WTC11 (cell line): ENCODE measurements at regions not wholly inside any gene's neighbourhood (a gene's known extent, or its start where the extent isn't known, plus 50 kb on each side); places are given as distances from the start of the nearest gene placed in this dataset.

ENCODE experiments used
- ATAC-seq: fragments of 200-7000 bp; cut with Tn5 transposase; 2 replicates; pipeline ENCODE4 v1.10.0; 2021; ENCODE audit warnings: mild to moderate bottlenecking, moderate library complexity
- CTCF ChIA-PET: fragments of 300-600 bp; sonication (Branson Sonifier 250); formaldehyde crosslinking; loops from one replicate; lab custom pipeline; 2021; ENCODE audit warnings: antibody characterized with exemption; lab: Charles Lee
- POLR2A ChIA-PET: fragments of 350-600 bp; sonication (Branson Sonifier 250); formaldehyde crosslinking; loops from one replicate; lab custom pipeline; 2021; ENCODE audit warnings: antibody characterized with exemption; lab: Charles Lee
- DNase-seq: peaks from one replicate; pipeline ENCODE4 v3.0.0; 2021; ENCODE audit warnings: low spot score
- H3K27ac Mint-ChIP-seq: 2 replicates; pipeline ENCODE4 v1.8.0; 2021; ENCODE audit warnings: mixed read lengths
- H3K27me3 Mint-ChIP-seq: 2 replicates; pipeline ENCODE4 v1.8.0; 2021; ENCODE audit warnings: low read depth, mild to moderate bottlenecking, moderate library complexity, mixed read lengths
- H3K36me3 Mint-ChIP-seq: 2 replicates; pipeline ENCODE4 v1.8.0; 2021; ENCODE audit warnings: mixed read lengths
- H3K4me1 Mint-ChIP-seq: 2 replicates; pipeline ENCODE4 v1.8.0; 2022; ENCODE audit warnings: mixed read lengths
- H3K4me3 Mint-ChIP-seq: 2 replicates; pipeline ENCODE4 v1.8.0; 2021; ENCODE audit warnings: mild to moderate bottlenecking, moderate library complexity, mixed read lengths
- H3K9me3 Mint-ChIP-seq: 2 replicates; pipeline ENCODE4 v1.8.0; 2021; ENCODE audit warnings: mixed read lengths
- CBFB ChIP-seq: sonication (generic); formaldehyde crosslinking; IDR thresholded peaks from 2 replicates; pipeline ENCODE4 v1.8.1; 2022; ENCODE audit warnings: mild to moderate bottlenecking, low read depth, missing genetic modification reagents
- CDX4 ChIP-seq: fragments of 250-450 bp; sonication (Bioruptor Pico); IDR thresholded peaks from 2 replicates; pipeline ENCODE4 v1.9.0; 2021; ENCODE audit warnings: moderate library complexity, mild to moderate bottlenecking, inconsistent platforms, borderline replicate concordance
- CREB1 ChIP-seq: sonication (generic); formaldehyde crosslinking; IDR thresholded peaks from 2 replicates; pipeline ENCODE4 v1.8.0; 2023; ENCODE audit warnings: mild to moderate bottlenecking, missing genetic modification reagents
- EMX1 ChIP-seq: fragments of 250-450 bp; sonication (Bioruptor Pico); IDR thresholded peaks from 2 replicates; pipeline ENCODE4 v1.8.0; 2021; ENCODE audit warnings: mild to moderate bottlenecking
- ESRRA ChIP-seq: sonication (generic); formaldehyde crosslinking; IDR thresholded peaks from 2 replicates; pipeline ENCODE4 v1.8.1; 2022; ENCODE audit warnings: mild to moderate bottlenecking, missing genetic modification reagents, borderline replicate concordance
- ETV6 ChIP-seq: sonication (generic); formaldehyde crosslinking; IDR thresholded peaks from 2 replicates; pipeline ENCODE4 v1.8.1; 2022; ENCODE audit warnings: mild to moderate bottlenecking, missing genetic modification reagents
- FOXJ3 ChIP-seq: sonication (generic); formaldehyde crosslinking; IDR thresholded peaks from 2 replicates; pipeline ENCODE4 v1.9.0; 2021; ENCODE audit warnings: missing genetic modification reagents, mild to moderate bottlenecking, borderline replicate concordance
- HMGXB4 ChIP-seq: sonication (generic); formaldehyde crosslinking; IDR thresholded peaks from 2 replicates; pipeline ENCODE4 v1.8.1; 2023; ENCODE audit warnings: mild to moderate bottlenecking, moderate library complexity, missing genetic modification reagents
- KAT7 ChIP-seq: sonication (generic); formaldehyde crosslinking; IDR thresholded peaks from 2 replicates; pipeline ENCODE4 v1.8.1; 2023; ENCODE audit warnings: missing genetic modification reagents, mild to moderate bottlenecking, borderline replicate concordance
- MYBL2 ChIP-seq: sonication (generic); formaldehyde crosslinking; IDR thresholded peaks from 2 replicates; pipeline ENCODE4 v1.8.1; 2023; ENCODE audit warnings: mild to moderate bottlenecking, moderate library complexity, missing genetic modification reagents
- NFE2L1 ChIP-seq: sonication (generic); formaldehyde crosslinking; IDR thresholded peaks from 2 replicates; pipeline ENCODE4 v1.8.1; 2023; ENCODE audit warnings: missing genetic modification reagents
- NFYB ChIP-seq: sonication (generic); formaldehyde crosslinking; conservative IDR thresholded peaks from 2 replicates; pipeline ENCODE4 v1.8.0; 2022; ENCODE audit warnings: low read depth, missing genetic modification reagents
- NR1H2 ChIP-seq: sonication (generic); formaldehyde crosslinking; IDR thresholded peaks from 2 replicates; pipeline ENCODE4 v1.9.0; 2021; ENCODE audit warnings: mild to moderate bottlenecking, moderate library complexity, missing genetic modification reagents
- OVOL2 ChIP-seq: fragments of 250-450 bp; sonication (Bioruptor Pico); IDR thresholded peaks from 2 replicates; pipeline ENCODE4 v1.9.0; 2021; ENCODE audit warnings: mild to moderate bottlenecking, borderline replicate concordance
- TCF7 ChIP-seq: sonication (generic); formaldehyde crosslinking; IDR thresholded peaks from 2 replicates; pipeline ENCODE4 v1.8.0; 2022; ENCODE audit warnings: mild to moderate bottlenecking, low read depth, missing genetic modification reagents, moderate library complexity
- TP53 ChIP-seq: sonication (generic); formaldehyde crosslinking; IDR thresholded peaks from 2 replicates; pipeline ENCODE4 v1.8.1; 2023; ENCODE audit warnings: mild to moderate bottlenecking, missing genetic modification reagents
- ZBTB21 ChIP-seq: sonication (generic); formaldehyde crosslinking; IDR thresholded peaks from 2 replicates; pipeline ENCODE4 v1.8.1; 2023; ENCODE audit warnings: mild to moderate bottlenecking, missing genetic modification reagents, borderline replicate concordance
- ZNF263 ChIP-seq: sonication (generic); formaldehyde crosslinking; IDR thresholded peaks from 2 replicates; pipeline ENCODE4 v1.8.1; 2022; ENCODE audit warnings: low read depth, mild to moderate bottlenecking, moderate library complexity, missing genetic modification reagents
- ZNF317 ChIP-seq: sonication (generic); formaldehyde crosslinking; IDR thresholded peaks from 2 replicates; pipeline ENCODE4 v1.8.1; 2023; ENCODE audit warnings: low read depth, mild to moderate bottlenecking, moderate library complexity, missing genetic modification reagents, borderline replicate concordance
- ZNF416 ChIP-seq: fragments of 250-450 bp; sonication (Bioruptor Pico); IDR thresholded peaks from 2 replicates; pipeline ENCODE4 v1.9.0; 2021; ENCODE audit warnings: mild to moderate bottlenecking, inconsistent platforms
- ZNF423 ChIP-seq: fragments of 250-450 bp; sonication (Bioruptor Pico); IDR thresholded peaks from 2 replicates; pipeline ENCODE4 v2.1.2; 2022; ENCODE audit warnings: mild to moderate bottlenecking, moderate library complexity
- ZNF425 ChIP-seq: fragments of 250-450 bp; sonication (Bioruptor Pico); conservative IDR thresholded peaks from 2 replicates; pipeline ENCODE4 v1.9.0; 2021; ENCODE audit warnings: mild to moderate bottlenecking
- ZNF671 ChIP-seq: fragments of 250-450 bp; sonication (Bioruptor Pico); IDR thresholded peaks from 2 replicates; pipeline ENCODE4 v1.8.0; 2021; ENCODE audit warnings: mild to moderate bottlenecking
- TF ChIP-seq, protein P1 (sequence below): sonication (generic); formaldehyde crosslinking; IDR thresholded peaks from 2 replicates; pipeline ENCODE4 v1.8.1; 2023; ENCODE audit warnings: mild to moderate bottlenecking, missing genetic modification reagents

- no peak overlapping the region for H3K4me3 Mint-ChIP-seq
- H3K27me3 Mint-ChIP-seq = no peaks in the 10 kb centered on the region
- no peak overlapping the region for H3K27ac Mint-ChIP-seq
- peaks cover 5% of the 10 kb centered on the region for H3K4me1 Mint-ChIP-seq
- H3K36me3 Mint-ChIP-seq = 0 out of 2 replicates have a peak, but pooled peaks cover 2% of the 10 kb centered on the region
- CTCF ChIA-PET = no interaction called here
- POLR2A ChIA-PET = no interaction called here
- ATAC-seq (no peak), DNase-seq (no peak)
- peaks cover 8% of the 10 kb centered on the region for H3K9me3 Mint-ChIP-seq
- TF ChIP-seq NFE2L1 (CRISPR knock-in tag) = no peak
- no peak for TF ChIP-seq ZNF425
- TF ChIP-seq ZNF671 (CRISPR knock-in tag) = no peak
- no peak for TF ChIP-seq NFYB
- TF ChIP-seq CDX4 (CRISPR knock-in tag) = no peak
These were observed 144.9 kb downstream of the LRIG3 start for GRCh38 chr12:58775396-58775795.

DNA sequence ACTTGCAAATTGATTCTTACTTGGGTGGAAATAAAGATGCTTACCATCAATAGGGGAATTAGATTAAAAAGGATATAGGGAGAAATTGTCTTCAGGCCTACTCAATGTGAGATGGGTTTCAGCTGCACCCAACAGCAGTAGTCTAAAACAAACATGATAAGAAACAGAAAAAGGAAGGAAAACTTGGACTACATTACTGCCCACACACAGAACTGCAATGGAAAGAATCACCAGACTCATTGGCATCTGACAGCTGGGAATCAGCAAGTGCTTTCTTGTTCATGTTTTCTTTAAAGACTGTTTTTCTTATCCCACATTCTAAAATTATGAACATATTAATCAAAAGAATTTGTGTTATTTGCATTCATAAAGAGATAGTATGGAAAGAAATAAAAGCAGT is 144.2 kb downstream of the LRIG3 start:
- CTCF ChIA-PET = no interaction called here
- POLR2A ChIA-PET = no interaction called here
- TF ChIP-seq ZBTB21 = no peak
- TF ChIP-seq ESRRA = no peak
- no peak for TF ChIP-seq FOXJ3 (CRISPR knock-in tag)
- TF ChIP-seq HMGXB4 (CRISPR knock-in tag) = no peak
- no peak for TF ChIP-seq CBFB (CRISPR knock-in tag)
- TF ChIP-seq, protein P1, sequence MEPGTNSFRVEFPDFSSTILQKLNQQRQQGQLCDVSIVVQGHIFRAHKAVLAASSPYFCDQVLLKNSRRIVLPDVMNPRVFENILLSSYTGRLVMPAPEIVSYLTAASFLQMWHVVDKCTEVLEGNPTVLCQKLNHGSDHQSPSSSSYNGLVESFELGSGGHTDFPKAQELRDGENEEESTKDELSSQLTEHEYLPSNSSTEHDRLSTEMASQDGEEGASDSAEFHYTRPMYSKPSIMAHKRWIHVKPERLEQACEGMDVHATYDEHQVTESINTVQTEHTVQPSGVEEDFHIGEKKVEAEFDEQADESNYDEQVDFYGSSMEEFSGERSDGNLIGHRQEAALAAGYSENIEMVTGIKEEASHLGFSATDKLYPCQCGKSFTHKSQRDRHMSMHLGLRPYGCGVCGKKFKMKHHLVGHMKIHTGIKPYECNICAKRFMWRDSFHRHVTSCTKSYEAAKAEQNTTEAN (CRISPR knock-in tag) = no peak
- TF ChIP-seq CREB1 = no peak
- no peak for TF ChIP-seq MYBL2 (CRISPR knock-in tag)
- TF ChIP-seq ZNF416 (CRISPR knock-in tag) = no peak
- TF ChIP-seq ZNF317 (CRISPR knock-in tag) = no peak

DNA sequence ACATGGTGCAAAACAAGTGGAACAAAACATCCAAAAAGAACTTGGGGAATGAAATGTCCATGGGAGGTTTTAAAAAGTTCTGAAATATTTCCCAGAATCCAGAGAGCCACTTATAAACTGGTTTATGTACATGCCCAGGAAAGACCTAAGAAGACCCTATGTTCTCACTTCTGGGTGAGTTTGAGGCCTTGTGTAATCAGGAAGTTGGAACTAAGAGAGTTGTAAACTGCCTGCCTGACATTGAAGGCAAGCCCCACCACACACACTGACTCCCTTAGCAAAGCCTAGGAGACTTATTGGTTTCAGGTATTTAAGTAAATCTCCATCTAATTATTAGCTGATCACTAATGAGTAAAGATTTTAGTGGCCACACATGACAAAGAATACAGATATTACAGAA is 142.5 kb downstream of the LRIG3 start:
- POLR2A ChIA-PET = no interaction called here
- CTCF ChIA-PET = no interaction called here
- no peak overlapping the region for H3K4me3 Mint-ChIP-seq
- no peak for ATAC-seq
- H3K9me3 Mint-ChIP-seq = peaks cover 10% of the 10 kb centered on the region
- peaks cover 5% of the 10 kb centered on the region for H3K4me1 Mint-ChIP-seq
- H3K27ac Mint-ChIP-seq = no peak overlapping the region
- DNase-seq = no peak
- 0 out of 2 replicates have a peak, but pooled peaks cover 2% of the 10 kb centered on the region for H3K36me3 Mint-ChIP-seq
- H3K27me3 Mint-ChIP-seq = no peaks in the 10 kb centered on the region
- TF ChIP-seq ZNF263 (CRISPR knock-in tag) (no peak), ETV6 (CRISPR knock-in tag) (no peak), NR1H2 (CRISPR knock-in tag) (no peak), TP53 (CRISPR knock-in tag) (no peak), TCF7 (CRISPR knock-in tag) (no peak), CBFB (CRISPR knock-in tag) (no peak), EMX1 (CRISPR knock-in tag) (no peak), KAT7 (CRISPR knock-in tag) (no peak), OVOL2 (CRISPR knock-in tag) (no peak), FOXJ3 (CRISPR knock-in tag) (no peak), ZNF423 (CRISPR knock-in tag) (no peak)
- TF ChIP-seq, protein P1 (CRISPR knock-in tag) = no peak

More for the DNA sequence above, 144.2 kb downstream of the LRIG3 start:
- Mint-ChIP-seq H3K27me3 (no peaks in the 10 kb centered on the region), H3K4me1 (peaks cover 5% of the 10 kb centered on the region), H3K27ac (no peak overlapping the region), H3K36me3 (0 out of 2 replicates have a peak, but pooled peaks cover 2% of the 10 kb centered on the region), H3K4me3 (no peak overlapping the region), H3K9me3 (peaks cover 8% of the 10 kb centered on the region)
- ATAC-seq (no peak), DNase-seq (no peak)
